Smooth muscle cell (in vitro differentiated cells): ENCODE measurements at regions not wholly inside any gene's neighbourhood (a gene's known extent, or its start where the extent isn't known, plus 50 kb on each side); places are given as distances from the start of the nearest gene placed in this dataset.

Source experiments
- DNase-seq: peaks from one replicate; lab custom pipeline; 2025; ENCODE audit not compliant: unreplicated experiment; lab: John Stamatoyannopoulos, UW
- H2AFZ ChIP-seq: fragments of 200-600 bp; sonication (generic); 2 replicates; pipeline ENCODE4 v1.6.0; 2016; ENCODE audit warnings: antibody characterized with exemption, low read depth, mild to moderate bottlenecking
- H3F3A ChIP-seq: fragments of 200-600 bp; sonication (generic); 2 replicates; pipeline ENCODE4 v1.6.0; 2017; ENCODE audit warnings: antibody characterized with exemption, low read depth
- H3K27ac ChIP-seq: fragments of 200-600 bp; sonication (generic); 2 replicates; pipeline ENCODE4 v1.5.1; 2016; ENCODE audit warnings: low read depth, mild to moderate bottlenecking
- H3K27me3 ChIP-seq: fragments of 200-600 bp; sonication (generic); 2 replicates; pipeline ENCODE4 v1.6.1; 2016; ENCODE audit warnings: low read depth, mild to moderate bottlenecking
- H3K36me3 ChIP-seq: fragments of 200-600 bp; sonication (generic); 2 replicates; pipeline ENCODE4 v1.5.1; 2016; ENCODE audit warnings: low read depth
- H3K4me1 ChIP-seq: fragments of 200-600 bp; sonication (generic); 2 replicates; pipeline ENCODE4 v1.5.1; 2016; ENCODE audit warnings: low read depth
- H3K4me2 ChIP-seq: fragments of 200-600 bp; sonication (generic); 2 replicates; pipeline ENCODE4 v1.6.0; 2016; ENCODE audit warnings: mild to moderate bottlenecking
- H3K4me3 ChIP-seq: fragments of 200-600 bp; sonication (generic); 2 replicates; pipeline ENCODE4 v1.5.1; 2016; ENCODE audit warnings: mild to moderate bottlenecking
- H3K79me2 ChIP-seq: fragments of 200-600 bp; sonication (generic); 2 replicates; pipeline ENCODE4 v1.6.0; 2016; ENCODE audit warnings: low read depth, mild to moderate bottlenecking
- H3K9ac ChIP-seq: fragments of 200-600 bp; sonication (generic); 2 replicates; pipeline ENCODE4 v1.6.0; 2016; ENCODE audit warnings: low read depth
- H3K9me3 ChIP-seq: fragments of 200-600 bp; sonication (generic); replicated peaks from 2 replicates; pipeline ENCODE4 v1.5.1; 2016; ENCODE audit warnings: low read depth
- H4K20me1 ChIP-seq: fragments of 200-600 bp; sonication (generic); 2 replicates; pipeline ENCODE4 v1.6.0; 2016; ENCODE audit warnings: low read depth
- WGBS: methylation state at CpG from one replicate; pipeline ENCODE4 v1.1.7; 2016; ENCODE audit warnings: low lambda C conversion rate; 5-methylcytosine and 5-hydroxymethylcytosine counted together
- TF ChIP-seq, protein P1 (sequence below): fragments of 200-600 bp; sonication (generic); IDR thresholded peaks from 2 replicates; pipeline ENCODE4 v1.5.1; 2017; ENCODE audit warnings: borderline replicate concordance, mild to moderate bottlenecking, antibody characterized with exemption; ENCODE audit not compliant: insufficient read depth, poor library complexity, severe bottlenecking

- H3K27me3 ChIP-seq, result peaks cover 5% of the 10 kb centered on the region
- H3F3A ChIP-seq, result no peaks in the 10 kb centered on the region
- H3K36me3 ChIP-seq, result no peaks in the 10 kb centered on the region
- no peak overlapping the region for H3K4me3 ChIP-seq
- H3K4me1 ChIP-seq, result no peaks in the 10 kb centered on the region
- H3K79me2 ChIP-seq, result no peaks in the 10 kb centered on the region
- H3K27ac ChIP-seq, result no peak overlapping the region
- TF ChIP-seq, protein P1, sequence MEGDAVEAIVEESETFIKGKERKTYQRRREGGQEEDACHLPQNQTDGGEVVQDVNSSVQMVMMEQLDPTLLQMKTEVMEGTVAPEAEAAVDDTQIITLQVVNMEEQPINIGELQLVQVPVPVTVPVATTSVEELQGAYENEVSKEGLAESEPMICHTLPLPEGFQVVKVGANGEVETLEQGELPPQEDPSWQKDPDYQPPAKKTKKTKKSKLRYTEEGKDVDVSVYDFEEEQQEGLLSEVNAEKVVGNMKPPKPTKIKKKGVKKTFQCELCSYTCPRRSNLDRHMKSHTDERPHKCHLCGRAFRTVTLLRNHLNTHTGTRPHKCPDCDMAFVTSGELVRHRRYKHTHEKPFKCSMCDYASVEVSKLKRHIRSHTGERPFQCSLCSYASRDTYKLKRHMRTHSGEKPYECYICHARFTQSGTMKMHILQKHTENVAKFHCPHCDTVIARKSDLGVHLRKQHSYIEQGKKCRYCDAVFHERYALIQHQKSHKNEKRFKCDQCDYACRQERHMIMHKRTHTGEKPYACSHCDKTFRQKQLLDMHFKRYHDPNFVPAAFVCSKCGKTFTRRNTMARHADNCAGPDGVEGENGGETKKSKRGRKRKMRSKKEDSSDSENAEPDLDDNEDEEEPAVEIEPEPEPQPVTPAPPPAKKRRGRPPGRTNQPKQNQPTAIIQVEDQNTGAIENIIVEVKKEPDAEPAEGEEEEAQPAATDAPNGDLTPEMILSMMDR, result no peak
- H3K9me3 ChIP-seq, result no peaks in the 10 kb centered on the region
- H3K4me2 ChIP-seq, result no peak overlapping the region
- no peak overlapping the region for H2AFZ ChIP-seq
- H3K9ac ChIP-seq, result no peak overlapping the region
- no peak for DNase-seq
- WGBS, result 93% methylated on average over 1 of the region's 1 CpG
- H4K20me1 ChIP-seq, result no peaks in the 10 kb centered on the region
Measured at GRCh38 chr10:6657669-6658068, 77.6 kb upstream of the PRKCQ start.

DNA sequence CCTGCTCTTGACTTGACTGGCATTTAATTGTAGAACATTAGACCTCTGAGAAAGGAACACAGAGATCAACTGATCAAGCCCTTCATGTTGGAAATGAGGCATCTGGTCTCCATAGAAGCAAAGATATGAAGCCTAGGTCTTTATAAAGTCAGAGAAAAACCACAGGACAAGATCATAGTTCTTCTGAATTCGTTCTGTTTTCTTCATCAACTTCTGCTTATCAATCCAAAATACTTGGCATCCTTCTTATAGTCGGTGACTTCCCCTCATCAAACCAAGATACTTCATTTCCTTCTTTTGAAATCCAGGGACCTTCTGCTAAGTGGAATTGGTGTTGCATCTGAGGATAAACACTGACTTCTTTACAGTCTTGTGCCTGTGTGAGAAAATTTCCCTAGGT lies 77.1 kb upstream of the PRKCQ start:
- Histone ChIP-seq H3K27ac (no peak overlapping the region), H3K27me3 (peaks cover 5% of the 10 kb centered on the region), H3K79me2 (no peaks in the 10 kb centered on the region), H3K9ac (no peak overlapping the region), H3K4me3 (no peak overlapping the region), H3K4me1 (no peaks in the 10 kb centered on the region), H3K36me3 (no peaks in the 10 kb centered on the region), H3K9me3 (no peaks in the 10 kb centered on the region), H2AFZ (no peak overlapping the region), H4K20me1 (no peaks in the 10 kb centered on the region), H3F3A (no peaks in the 10 kb centered on the region), H3K4me2 (no peak overlapping the region)
- WGBS, result 78% methylated on average over 2 of the region's 2 CpGs
- DNase-seq, result no peak
- TF ChIP-seq, protein P1, result no peak

DNA sequence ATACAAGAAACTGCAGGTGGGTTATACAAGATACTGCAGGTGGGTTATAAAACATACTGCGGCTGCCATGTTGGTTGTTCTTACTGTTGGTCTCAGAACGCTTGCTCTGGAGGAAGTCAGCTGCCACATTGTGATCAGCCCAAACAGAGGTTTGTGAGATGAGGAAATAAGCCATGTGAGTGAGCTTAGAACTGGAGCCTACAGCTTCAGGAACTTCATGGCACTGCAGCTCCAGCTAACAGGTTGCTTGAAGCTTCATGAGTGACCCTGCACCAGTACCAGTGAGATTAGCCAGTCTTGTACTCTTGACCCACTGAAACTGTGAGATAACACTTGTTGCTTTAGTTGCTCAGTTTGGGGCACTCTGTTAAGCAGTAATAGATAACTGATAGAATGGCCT lies 74.5 kb upstream of the PRKCQ start:
- H3K36me3 ChIP-seq, result no peaks in the 10 kb centered on the region
- H3K4me2 ChIP-seq, result no peak overlapping the region
- H4K20me1 ChIP-seq, result no peaks in the 10 kb centered on the region
- H3K79me2 ChIP-seq, result no peaks in the 10 kb centered on the region
- whole genome bisulfite sequencing, result 100% methylated on average over 2 of the region's 2 CpGs
- H3F3A ChIP-seq, result no peaks in the 10 kb centered on the region
- H3K27ac ChIP-seq, result no peak overlapping the region
- no peaks in the 10 kb centered on the region for H3K4me1 ChIP-seq
- H3K27me3 ChIP-seq, result peaks cover 10% of the 10 kb centered on the region
- no peaks in the 10 kb centered on the region for H3K9me3 ChIP-seq
- TF ChIP-seq, protein P1, result no peak
- no peak for DNase-seq
- H2AFZ ChIP-seq, result no peak overlapping the region
- H3K9ac ChIP-seq, result no peak overlapping the region
- no peak overlapping the region for H3K4me3 ChIP-seq

- Histone ChIP-seq H3F3A (no peaks in the 10 kb centered on the region), H3K9me3 (no peaks in the 10 kb centered on the region), H2AFZ (no peak overlapping the region), H3K9ac (no peak overlapping the region), H3K36me3 (no peaks in the 10 kb centered on the region), H4K20me1 (no peaks in the 10 kb centered on the region), H3K4me2 (no peak overlapping the region), H3K79me2 (no peaks in the 10 kb centered on the region), H3K27me3 (peaks cover 10% of the 10 kb centered on the region), H3K4me3 (no peak overlapping the region), H3K4me1 (no peaks in the 10 kb centered on the region), H3K27ac (no peak overlapping the region)
- TF ChIP-seq, protein P1, result no peak
- 95% methylated on average over 6 of the region's 6 CpGs for WGBS
- DNase-seq, result no peak
Measured at GRCh38 chr10:6650586-6650985, 70.5 kb upstream of the PRKCQ start.
